Adrenal gland (tissue), 5 donors: ENCODE measurements at regions not wholly inside any gene's neighbourhood (a gene's known extent, or its start where the extent isn't known, plus 50 kb on each side); places are given as distances from the start of the nearest gene placed in this dataset.

Experiments used
- CTCF ChIP-seq, 6 experiments: fragments of 450-650 bp in 4 of 6; fragments of 200-600 bp in 2 of 6; sonication (generic) in 1 of 6; IDR thresholded peaks; 1 replicate in 5 of 6; 2 replicates in 1 of 6; pipeline versions ENCODE4 v1.5.1 to v1.8.0; 2016 to 2021; ENCODE audit warnings: antibody characterized with exemption in 6 of 6, mild to moderate bottlenecking in 2 of 6, moderate library complexity in 1 of 6
- POLR2A ChIP-seq, 2 donors: fragments of 450-650 bp; IDR thresholded peaks; one replicate each; pipeline ENCODE4 v1.6.1; 2017; ENCODE audit warnings: antibody characterized with exemption in 2 of 2, mild to moderate bottlenecking in 2 of 2, moderate library complexity in 1 of 2
- donor health status: DM: no; HTN: no; CAD: no.

- TF ChIP-seq CTCF (IDR thresholded peaks at IDR 0.05) (no peak), POLR2A (IDR thresholded peaks at IDR 0.05) (no peak)
Observed at GRCh38 chr10:131644289-131644688, 256.5 kb upstream of the PPP2R2D start.
